RWPE2 (cell line): ENCODE measurements at regions not wholly inside any gene's neighbourhood (a gene's known extent, or its start where the extent isn't known, plus 50 kb on each side); places are given as distances from the start of the nearest gene placed in this dataset.

Experiments
- ATAC-seq: fragments of 200-7000 bp; cut with Tn5 transposase; 3 replicates; pipeline ENCODE4 v1.9.1; 2021; ENCODE audit warnings: low read depth
- DNase-seq: peaks from one replicate; pipeline ENCODE4 v3.0.0-alpha.2; 2020; ENCODE audit warnings: low spot score
- H3K27ac ChIP-seq: fragments of 450-650 bp; 2 replicates; pipeline ENCODE4 v1.5.1; 2017; ENCODE audit warnings: mild to moderate bottlenecking; ENCODE audit not compliant: poor library complexity, severe bottlenecking
- H3K27me3 ChIP-seq: fragments of 250-450 bp; sonication (Bioruptor Pico); 2 replicates; pipeline ENCODE4 v1.5.1; 2021; ENCODE audit warnings: mild to moderate bottlenecking, moderate library complexity; ENCODE audit not compliant: insufficient read depth, poor library complexity, severe bottlenecking
- H3K36me3 ChIP-seq: fragments of 250-450 bp; sonication (Bioruptor Pico); 2 replicates; pipeline ENCODE4 v1.5.1; 2020; ENCODE audit warnings: low read depth, mild to moderate bottlenecking, moderate library complexity
- H3K4me1 ChIP-seq: fragments of 250-450 bp; sonication (Bioruptor Pico); 2 replicates; pipeline ENCODE4 v1.5.1; 2021; ENCODE audit warnings: mild to moderate bottlenecking, moderate library complexity; ENCODE audit not compliant: insufficient read depth, poor library complexity, severe bottlenecking
- H3K4me3 ChIP-seq: fragments of 250-450 bp; sonication (Bioruptor Pico); 2 replicates; pipeline ENCODE4 v1.5.1; 2021; ENCODE audit warnings: mild to moderate bottlenecking, moderate library complexity; ENCODE audit not compliant: severe bottlenecking
- H3K9me3 ChIP-seq: fragments of 250-450 bp; sonication (Bioruptor Pico); 2 replicates; pipeline ENCODE4 v1.5.1; 2021; ENCODE audit warnings: mild to moderate bottlenecking, moderate library complexity; ENCODE audit not compliant: severe bottlenecking
- TF ChIP-seq, protein P1 (sequence below): fragments of 450-650 bp; IDR thresholded peaks from one replicate; pipeline ENCODE4 v1.5.1; 2017; ENCODE audit warnings: mild to moderate bottlenecking, moderate library complexity; ENCODE audit not compliant: poor library complexity, severe bottlenecking

DNA sequence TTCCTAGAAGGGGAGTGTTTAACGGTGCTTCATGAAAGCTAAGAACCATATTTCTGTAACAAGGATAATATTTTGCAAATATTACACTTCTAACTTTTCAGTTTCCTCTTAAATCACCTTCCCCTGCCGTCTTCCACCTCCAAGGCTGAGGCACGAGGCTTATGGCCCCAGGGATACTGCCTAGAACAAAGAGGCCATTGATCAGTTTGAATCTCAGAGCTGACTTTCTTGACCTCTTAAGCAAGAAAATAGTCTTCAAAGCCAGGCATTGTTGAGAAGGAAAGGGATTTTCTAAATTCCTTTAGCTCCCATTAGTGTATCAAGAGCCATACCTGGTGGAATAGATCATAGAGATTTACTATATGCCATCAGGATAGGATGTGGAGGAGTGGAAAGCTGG, 566.2 kb downstream of the BNC2 start:
- TF ChIP-seq, protein P1, sequence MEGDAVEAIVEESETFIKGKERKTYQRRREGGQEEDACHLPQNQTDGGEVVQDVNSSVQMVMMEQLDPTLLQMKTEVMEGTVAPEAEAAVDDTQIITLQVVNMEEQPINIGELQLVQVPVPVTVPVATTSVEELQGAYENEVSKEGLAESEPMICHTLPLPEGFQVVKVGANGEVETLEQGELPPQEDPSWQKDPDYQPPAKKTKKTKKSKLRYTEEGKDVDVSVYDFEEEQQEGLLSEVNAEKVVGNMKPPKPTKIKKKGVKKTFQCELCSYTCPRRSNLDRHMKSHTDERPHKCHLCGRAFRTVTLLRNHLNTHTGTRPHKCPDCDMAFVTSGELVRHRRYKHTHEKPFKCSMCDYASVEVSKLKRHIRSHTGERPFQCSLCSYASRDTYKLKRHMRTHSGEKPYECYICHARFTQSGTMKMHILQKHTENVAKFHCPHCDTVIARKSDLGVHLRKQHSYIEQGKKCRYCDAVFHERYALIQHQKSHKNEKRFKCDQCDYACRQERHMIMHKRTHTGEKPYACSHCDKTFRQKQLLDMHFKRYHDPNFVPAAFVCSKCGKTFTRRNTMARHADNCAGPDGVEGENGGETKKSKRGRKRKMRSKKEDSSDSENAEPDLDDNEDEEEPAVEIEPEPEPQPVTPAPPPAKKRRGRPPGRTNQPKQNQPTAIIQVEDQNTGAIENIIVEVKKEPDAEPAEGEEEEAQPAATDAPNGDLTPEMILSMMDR, result no peak
- Histone ChIP-seq H3K4me3 (no peak overlapping the region), H3K36me3 (no peaks in the 10 kb centered on the region), H3K27me3 (no peaks in the 10 kb centered on the region), H3K27ac (no peak overlapping the region), H3K9me3 (no peaks in the 10 kb centered on the region), H3K4me1 (no peaks in the 10 kb centered on the region)
- no peak for ATAC-seq
- DNase-seq, result no peak

DNA sequence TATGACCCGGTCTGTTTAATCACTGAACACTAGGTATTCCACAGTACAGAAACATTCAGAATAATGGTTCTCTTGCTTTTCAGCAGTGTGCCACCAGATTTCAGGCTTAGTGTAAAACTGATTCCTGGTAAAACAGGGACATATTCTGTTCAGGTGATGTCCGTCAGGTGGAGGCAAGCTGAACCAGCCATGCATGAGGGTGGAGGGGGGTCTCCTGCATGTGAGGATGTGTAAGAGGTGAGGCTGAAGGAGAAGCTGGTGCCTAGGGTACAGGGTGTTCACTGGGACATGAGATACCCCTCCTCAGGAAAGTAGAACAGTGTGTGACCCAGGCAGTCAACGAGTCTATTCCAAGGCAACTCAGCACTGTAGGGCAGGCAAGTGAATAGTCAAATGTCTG, 563.9 kb downstream of the BNC2 start:
- no peak overlapping the region for H3K4me3 ChIP-seq
- DNase-seq (no peak), ATAC-seq (no peak)
- no peaks in the 10 kb centered on the region for H3K27me3 ChIP-seq
- no peak overlapping the region for H3K27ac ChIP-seq
- no peaks in the 10 kb centered on the region for H3K4me1 ChIP-seq
- no peaks in the 10 kb centered on the region for H3K36me3 ChIP-seq
- no peaks in the 10 kb centered on the region for H3K9me3 ChIP-seq
- TF ChIP-seq, protein P1, result no peak

DNA sequence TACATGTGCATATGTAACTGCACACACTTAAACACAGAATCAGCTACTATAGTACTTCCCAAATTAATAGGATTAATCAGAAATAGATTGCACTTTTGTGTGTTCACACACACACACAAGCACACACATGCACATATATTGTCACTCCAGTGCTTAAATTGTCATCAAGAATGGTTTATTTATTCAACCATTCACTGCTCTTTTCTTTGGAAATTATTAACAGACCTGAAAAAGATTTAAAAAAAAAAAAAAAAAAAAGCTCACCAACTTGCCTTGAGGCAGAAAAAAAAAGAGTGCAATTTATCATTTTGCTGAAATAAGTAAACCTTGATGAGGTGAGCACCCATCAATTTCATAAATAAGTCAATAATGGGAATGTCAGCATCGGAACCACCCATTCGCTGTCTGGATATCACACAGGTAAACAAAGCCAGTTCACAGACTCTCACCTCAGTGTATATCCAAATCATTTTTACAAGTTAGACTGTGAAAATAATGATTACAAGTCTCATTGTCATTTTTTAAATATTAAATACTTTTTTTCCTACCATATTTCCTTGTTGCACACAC, 562.8 kb downstream of the BNC2 start:
- no peaks in the 10 kb centered on the region for H3K27me3 ChIP-seq
- TF ChIP-seq, protein P1, result no peak
- no peak for DNase-seq
- H3K27ac ChIP-seq, result no peak overlapping the region
- no peaks in the 10 kb centered on the region for H3K36me3 ChIP-seq
- no peaks in the 10 kb centered on the region for H3K9me3 ChIP-seq
- no peak overlapping the region for H3K4me3 ChIP-seq
- ATAC-seq, result no peak
- no peaks in the 10 kb centered on the region for H3K4me1 ChIP-seq

DNA sequence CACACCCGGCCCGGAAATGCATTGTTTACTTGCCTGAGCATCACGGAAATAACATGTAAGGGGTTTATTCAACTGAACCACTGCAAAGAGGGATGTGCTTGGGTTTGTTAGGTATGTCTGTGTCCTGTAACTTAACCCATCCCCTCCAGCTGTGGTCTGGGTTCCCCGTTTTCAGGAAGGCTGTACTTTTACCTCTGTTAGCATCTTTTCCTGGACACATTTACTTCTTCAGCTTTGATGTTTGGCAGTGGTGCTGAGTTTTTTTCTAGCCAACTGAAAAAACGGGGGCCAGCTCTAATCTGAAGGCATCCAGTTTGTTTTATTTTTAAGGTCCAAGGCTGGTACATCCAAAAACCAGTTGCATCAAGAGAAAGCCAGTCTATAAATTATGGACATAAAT, 561.8 kb downstream of the BNC2 start:
- DNase-seq, result no peak
- Histone ChIP-seq H3K4me1 (no peaks in the 10 kb centered on the region), H3K27ac (no peak overlapping the region), H3K9me3 (no peaks in the 10 kb centered on the region), H3K27me3 (no peaks in the 10 kb centered on the region), H3K4me3 (no peak overlapping the region), H3K36me3 (no peaks in the 10 kb centered on the region)
- TF ChIP-seq, protein P1, result no peak
- ATAC-seq, result no peak

DNA sequence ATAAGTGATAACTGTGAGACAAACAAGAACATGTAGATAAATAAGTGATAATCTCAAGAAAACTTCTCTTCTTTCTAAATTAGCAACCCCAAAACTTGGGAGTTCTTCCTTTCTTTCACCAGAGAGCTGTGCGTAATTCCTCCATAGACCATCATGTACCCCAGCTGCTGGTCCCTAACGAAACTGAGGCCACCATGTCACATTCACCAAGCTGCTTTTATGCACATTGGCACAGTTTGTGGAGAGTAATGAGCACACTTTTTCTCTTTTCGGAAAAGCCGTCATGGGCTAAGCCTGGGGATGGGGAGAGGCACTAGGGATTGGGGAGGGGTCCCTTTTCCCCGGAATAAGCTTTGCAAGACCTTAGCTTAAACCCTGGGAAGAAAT, 561.4 kb downstream of the BNC2 start:
- H3K36me3 ChIP-seq, result no peaks in the 10 kb centered on the region
- TF ChIP-seq, protein P1, result no peak
- H3K27ac ChIP-seq, result no peak overlapping the region
- H3K4me1 ChIP-seq, result no peaks in the 10 kb centered on the region
- H3K9me3 ChIP-seq, result no peaks in the 10 kb centered on the region
- DNase-seq, result no peak
- no peak for ATAC-seq
- no peaks in the 10 kb centered on the region for H3K27me3 ChIP-seq
- H3K4me3 ChIP-seq, result no peak overlapping the region
